ENCODE measurements at regions not wholly inside any gene's neighbourhood (a gene's known extent, or its start where the extent isn't known, plus 50 kb on each side); places are given as distances from the start of the nearest gene placed in this dataset.

DNA sequence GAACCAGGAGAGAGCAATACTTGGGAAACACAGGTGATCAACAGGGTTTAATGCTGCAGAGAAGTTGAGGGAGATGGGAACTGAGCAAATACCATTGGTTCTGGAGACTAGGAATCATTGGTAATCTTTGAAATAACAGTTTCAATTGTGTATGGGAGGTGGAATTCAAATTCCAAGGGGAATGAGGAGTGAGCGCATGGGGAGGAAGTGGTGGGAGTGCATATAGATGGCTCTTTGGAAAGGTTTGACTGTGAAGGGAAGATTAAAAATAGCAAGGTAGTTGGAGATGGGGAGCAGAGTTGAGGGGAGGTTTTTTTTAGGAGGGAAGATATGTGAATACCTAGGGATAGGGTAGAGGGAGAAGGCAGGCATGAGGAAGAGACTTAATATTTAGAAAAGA lies 51.1 kb upstream of the ROPN1 start:
- Mint-ChIP-seq H3K36me3 (no peaks in the 10 kb centered on the region), H3K4me3 (no peak overlapping the region), H3K27ac (no peak overlapping the region), H3K9me3 (no peaks in the 10 kb centered on the region), H3K27me3 (peaks cover 9 to 19% of the 10 kb centered on the region in 2 donors), H3K4me1 (no peaks in the 10 kb centered on the region)
- H3K4me3 ChIP-seq (ENCODE audit: control insufficient read depth in 1 of 2, extremely low read depth in 1 of 2, low read length in 1 of 2) = no peak overlapping the region
- 88% methylated on average over 1 of the region's 1 CpG for WGBS (ENCODE audit: insufficient coverage)
- H3K27ac ChIP-seq (ENCODE audit: low read length) = no peak overlapping the region
- POLR2A ChIA-PET = no interaction called here
- H3K36me3 ChIP-seq (ENCODE audit: control insufficient read depth in 2 of 2, extremely low read depth in 1 of 2, insufficient read depth in 1 of 2, low read length in 1 of 2) = no peaks in the 10 kb centered on the region
- peaks cover 3 to 19% of the 10 kb centered on the region in 2 experiments for H3K27me3 ChIP-seq (replicated peaks in 1 of 2; ENCODE audit: control insufficient read depth in 2 of 2, extremely low read depth in 1 of 2, insufficient read depth in 2 of 2, low read length in 1 of 2)
- no peaks in the 10 kb centered on the region for H3K9me3 ChIP-seq
- H3K4me1 ChIP-seq (ENCODE audit: control insufficient read depth in 1 of 2, extremely low read depth in 1 of 2, insufficient read depth in 2 of 2, low read length in 2 of 2) = no peaks in the 10 kb centered on the region
- DNase-seq (no peak), ATAC-seq (replicated peaks in 1 of 4) (no peak)
- CTCF ChIA-PET = no interaction called here

DNA sequence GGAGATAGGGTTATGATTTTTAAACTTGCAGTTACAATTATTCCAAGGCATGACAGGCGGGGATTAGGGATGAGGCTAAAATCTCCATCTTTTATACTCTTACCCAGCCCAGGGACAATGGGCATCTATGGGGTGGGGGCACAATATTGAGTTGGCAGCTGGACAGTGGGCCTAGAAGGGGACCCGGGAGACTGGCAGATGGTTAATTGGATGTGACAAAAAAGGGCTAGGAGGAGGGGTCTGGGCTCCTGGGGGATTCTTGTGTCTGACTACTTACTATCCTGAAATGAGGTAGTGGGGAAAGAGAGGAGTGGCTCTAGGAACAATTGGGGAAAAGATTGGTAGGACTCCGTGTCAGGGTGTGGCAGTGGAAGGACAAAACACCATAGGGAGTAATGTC lies 53.0 kb upstream of the ROPN1 start:
- peaks cover 2 to 13% of the 10 kb centered on the region in 2 experiments for H3K27me3 ChIP-seq (replicated peaks in 1 of 2; ENCODE audit: control insufficient read depth in 2 of 2, extremely low read depth in 1 of 2, insufficient read depth in 2 of 2, low read length in 1 of 2)
- H3K27ac Mint-ChIP-seq = no peak overlapping the region
- ATAC-seq (replicated peaks in 1 of 4) = no peak
- no peaks in the 10 kb centered on the region for H3K9me3 Mint-ChIP-seq
- CTCF ChIA-PET = no interaction called here
- H3K4me3 Mint-ChIP-seq = no peak overlapping the region
- 70% methylated on average over 2 of the region's 3 CpGs for WGBS (ENCODE audit: insufficient coverage)
- H3K4me1 Mint-ChIP-seq = no peaks in the 10 kb centered on the region
- peaks cover 14 to 27% of the 10 kb centered on the region in 2 donors for H3K27me3 Mint-ChIP-seq
- no peaks in the 10 kb centered on the region for H3K4me1 ChIP-seq (ENCODE audit: control insufficient read depth in 1 of 2, extremely low read depth in 1 of 2, insufficient read depth in 2 of 2, low read length in 2 of 2)
- H3K9me3 ChIP-seq = no peaks in the 10 kb centered on the region
- H3K36me3 ChIP-seq (ENCODE audit: control insufficient read depth in 2 of 2, extremely low read depth in 1 of 2, insufficient read depth in 1 of 2, low read length in 1 of 2) = no peaks in the 10 kb centered on the region
- H3K27ac ChIP-seq (ENCODE audit: low read length) = no peak overlapping the region
- DNase-seq = no peak
- H3K36me3 Mint-ChIP-seq = no peaks in the 10 kb centered on the region
- POLR2A ChIA-PET = no interaction called here
- H3K4me3 ChIP-seq (ENCODE audit: control insufficient read depth in 1 of 2, extremely low read depth in 1 of 2, low read length in 1 of 2) = no peak overlapping the region

DNA sequence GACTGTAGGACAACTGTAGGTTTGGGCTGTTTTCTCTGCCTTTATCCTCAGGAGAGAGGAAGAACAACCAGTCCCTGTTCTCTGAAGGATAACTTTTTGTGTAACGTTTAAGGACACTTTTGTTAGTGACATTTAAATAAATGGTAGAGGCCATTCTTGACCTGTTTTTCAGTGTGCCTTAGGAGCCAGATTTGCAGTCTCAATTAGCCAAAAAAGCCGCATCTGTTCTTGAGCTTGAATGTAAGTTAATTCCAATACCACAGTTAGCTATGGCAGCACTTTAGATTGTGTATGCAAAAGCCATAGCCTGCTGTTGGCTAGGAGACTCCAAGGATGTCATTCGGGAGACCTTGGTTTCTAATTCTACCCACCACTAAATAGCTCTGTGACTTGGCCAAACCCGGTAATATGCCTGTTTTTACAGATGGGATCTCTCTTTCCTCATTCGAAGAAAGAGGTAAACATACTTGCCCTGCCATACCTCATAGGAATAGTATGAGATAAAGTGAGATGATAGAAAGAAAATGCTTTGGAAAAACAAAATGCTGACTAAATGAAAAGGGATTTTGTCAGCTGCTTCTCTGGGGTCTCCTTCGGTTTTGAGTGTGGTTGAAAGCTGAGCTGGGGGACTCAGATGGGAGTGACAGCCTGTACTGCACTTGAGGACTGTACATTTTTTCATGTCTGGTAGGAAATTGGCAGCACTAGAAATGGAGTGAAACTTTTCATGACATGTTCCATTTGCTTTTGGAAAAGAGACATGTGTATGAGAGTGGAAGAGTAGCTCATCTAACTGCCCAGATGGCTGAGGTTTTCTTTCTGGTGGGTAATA lies 57.3 kb upstream of the ROPN1 start:
- Histone ChIP-seq H3K27ac (ENCODE audit: low read length) (no peak overlapping the region), H3K36me3 (ENCODE audit: control insufficient read depth in 2 of 2, extremely low read depth in 1 of 2, insufficient read depth in 1 of 2, low read length in 1 of 2) (no peaks in the 10 kb centered on the region), H3K9me3 (no peaks in the 10 kb centered on the region), H3K4me1 (ENCODE audit: control insufficient read depth in 1 of 2, extremely low read depth in 1 of 2, insufficient read depth in 2 of 2, low read length in 2 of 2) (no peaks in the 10 kb centered on the region), H3K4me3 (ENCODE audit: control insufficient read depth in 1 of 2, extremely low read depth in 1 of 2, low read length in 1 of 2) (no peak overlapping the region), H3K27me3 (replicated peaks in 1 of 2; ENCODE audit: control insufficient read depth in 2 of 2, extremely low read depth in 1 of 2, insufficient read depth in 2 of 2, low read length in 1 of 2) (peaks cover 0 to 6% of the 10 kb centered on the region in 2 experiments)
- H3K27ac Mint-ChIP-seq = no peak overlapping the region
- peaks cover 26 to 39% of the 10 kb centered on the region in 2 donors for H3K27me3 Mint-ChIP-seq
- no peaks in the 10 kb centered on the region for H3K4me1 Mint-ChIP-seq
- no peak overlapping the region for H3K4me3 Mint-ChIP-seq
- no peak for DNase-seq
- H3K36me3 Mint-ChIP-seq = no peaks in the 10 kb centered on the region
- CTCF ChIA-PET = interaction anchor here in 1 of 2 donors (1.0 kb wide), 1 partner anchor 33 kb away, joined by 3 read pairs; no protein-coding TSS in a partner anchor
- ATAC-seq (replicated peaks in 1 of 4) = no peak
- WGBS (ENCODE audit: insufficient coverage) = 90% methylated on average over 3 of the region's 6 CpGs
- no peaks in the 10 kb centered on the region for H3K9me3 Mint-ChIP-seq
- POLR2A ChIA-PET = no interaction called here

DNA sequence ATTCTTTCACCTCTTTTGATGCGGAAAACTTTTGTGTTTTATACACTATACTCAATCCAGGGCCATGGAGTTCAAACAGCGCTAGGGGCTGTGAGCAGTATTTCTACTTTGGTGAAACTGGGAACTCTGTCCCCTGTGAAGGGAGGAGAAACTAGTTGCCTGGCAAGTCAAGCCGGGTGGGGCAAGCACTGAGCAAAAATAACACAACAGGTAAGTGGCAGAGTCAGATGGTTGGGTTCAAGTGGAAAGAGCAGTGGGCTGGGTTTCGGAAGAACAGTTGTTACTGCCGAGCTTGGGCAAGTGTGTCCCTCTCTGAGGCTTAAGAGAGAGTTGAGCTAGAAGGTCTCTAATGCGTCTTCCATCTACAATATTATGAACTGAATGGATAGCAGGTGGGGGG lies 59.7 kb upstream of the ROPN1 start:
- Mint-ChIP-seq H3K27ac (no peak overlapping the region), H3K4me1 (no peaks in the 10 kb centered on the region), H3K36me3 (no peaks in the 10 kb centered on the region), H3K27me3 (peaks cover 24 to 32% of the 10 kb centered on the region in 2 donors), H3K4me3 (no peak overlapping the region), H3K9me3 (no peaks in the 10 kb centered on the region)
- ChIA-PET POLR2A (no interaction called here), CTCF (no interaction called here)
- no peak for DNase-seq
- no peak for ATAC-seq (replicated peaks in 1 of 4)
- peaks cover 3 to 4% of the 10 kb centered on the region in 2 experiments for H3K27me3 ChIP-seq (replicated peaks in 1 of 2; ENCODE audit: control insufficient read depth in 2 of 2, extremely low read depth in 1 of 2, insufficient read depth in 2 of 2, low read length in 1 of 2)
- no peak overlapping the region for H3K4me3 ChIP-seq (ENCODE audit: control insufficient read depth in 1 of 2, extremely low read depth in 1 of 2, low read length in 1 of 2)
- H3K36me3 ChIP-seq (ENCODE audit: control insufficient read depth in 2 of 2, extremely low read depth in 1 of 2, insufficient read depth in 1 of 2, low read length in 1 of 2) = no peaks in the 10 kb centered on the region
- no peaks in the 10 kb centered on the region for H3K9me3 ChIP-seq
- H3K27ac ChIP-seq (ENCODE audit: low read length) = no peak overlapping the region
- H3K4me1 ChIP-seq (ENCODE audit: control insufficient read depth in 1 of 2, extremely low read depth in 1 of 2, insufficient read depth in 2 of 2, low read length in 2 of 2) = no peaks in the 10 kb centered on the region
- 86% methylated on average over 4 of the region's 6 CpGs for WGBS (ENCODE audit: insufficient coverage)

DNA sequence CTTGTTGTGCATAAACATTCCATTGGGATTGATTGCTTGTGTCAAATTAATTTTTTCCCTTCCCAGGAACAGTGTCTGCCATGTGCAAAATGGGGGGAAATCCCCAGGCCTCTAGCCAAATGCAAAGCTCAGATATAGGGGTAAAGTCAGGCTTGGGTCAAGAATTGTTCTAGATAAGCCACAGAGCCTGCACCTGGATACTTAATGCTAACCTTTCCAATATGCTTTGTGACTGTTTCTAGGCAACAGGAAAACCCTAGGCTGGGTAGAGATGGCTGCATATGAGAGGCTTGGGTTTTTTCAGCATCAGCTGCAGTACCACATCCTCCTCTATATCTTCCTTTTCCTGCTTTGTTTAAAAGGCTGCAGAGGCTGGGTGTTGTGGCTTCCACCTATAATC lies 61.9 kb upstream of the ROPN1 start:
- no peak overlapping the region for H3K27ac Mint-ChIP-seq
- peaks cover 28 to 40% of the 10 kb centered on the region in 2 donors for H3K27me3 Mint-ChIP-seq
- H3K9me3 Mint-ChIP-seq = no peaks in the 10 kb centered on the region
- Histone ChIP-seq H3K4me3 (ENCODE audit: control insufficient read depth in 1 of 2, extremely low read depth in 1 of 2, low read length in 1 of 2) (no peak overlapping the region), H3K4me1 (ENCODE audit: control insufficient read depth in 1 of 2, extremely low read depth in 1 of 2, insufficient read depth in 2 of 2, low read length in 2 of 2) (no peaks in the 10 kb centered on the region), H3K27me3 (replicated peaks in 1 of 2; ENCODE audit: control insufficient read depth in 2 of 2, extremely low read depth in 1 of 2, insufficient read depth in 2 of 2, low read length in 1 of 2) (peaks cover 3 to 4% of the 10 kb centered on the region in 2 experiments), H3K36me3 (ENCODE audit: control insufficient read depth in 2 of 2, extremely low read depth in 1 of 2, insufficient read depth in 1 of 2, low read length in 1 of 2) (no peaks in the 10 kb centered on the region), H3K9me3 (no peaks in the 10 kb centered on the region), H3K27ac (ENCODE audit: low read length) (no peak overlapping the region)
- ChIA-PET POLR2A (no interaction called here), CTCF (no interaction called here)
- ATAC-seq (replicated peaks in 1 of 4) = no peak
- DNase-seq = no peak
- H3K4me3 Mint-ChIP-seq = no peak overlapping the region
- no peaks in the 10 kb centered on the region for H3K4me1 Mint-ChIP-seq
- H3K36me3 Mint-ChIP-seq = no peaks in the 10 kb centered on the region

DNA sequence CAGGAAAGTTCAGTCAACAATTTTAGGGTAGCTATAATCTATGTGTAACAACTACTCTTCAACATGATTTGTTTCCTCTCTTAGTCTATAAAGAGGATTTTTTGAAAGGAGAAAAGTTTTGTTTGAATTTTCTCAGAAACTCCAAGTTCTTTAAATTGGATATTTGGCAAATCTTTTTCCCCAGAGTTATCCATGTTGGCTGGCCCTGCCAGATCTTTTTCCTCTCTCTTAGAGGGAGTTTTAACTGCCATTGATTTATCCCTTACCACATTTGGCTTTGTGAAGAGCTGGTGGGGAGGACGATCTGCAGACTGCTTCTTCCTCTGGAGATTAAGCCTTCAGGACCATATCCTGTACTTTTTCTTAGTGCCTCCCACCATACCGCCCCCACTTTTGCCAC lies 64.9 kb upstream of the ROPN1 start:
- POLR2A ChIA-PET = no interaction called here
- no CpG with 5 or more reads among the region's 2 CpGs for WGBS (ENCODE audit: insufficient coverage)
- DNase-seq (no peak), ATAC-seq (replicated peaks in 1 of 4) (no peak)
- peaks cover 15 to 25% of the 10 kb centered on the region in 2 donors for H3K27me3 Mint-ChIP-seq
- Histone ChIP-seq H3K36me3 (ENCODE audit: control insufficient read depth in 2 of 2, extremely low read depth in 1 of 2, insufficient read depth in 1 of 2, low read length in 1 of 2) (no peaks in the 10 kb centered on the region), H3K9me3 (no peaks in the 10 kb centered on the region), H3K4me1 (ENCODE audit: control insufficient read depth in 1 of 2, extremely low read depth in 1 of 2, insufficient read depth in 2 of 2, low read length in 2 of 2) (no peaks in the 10 kb centered on the region), H3K4me3 (ENCODE audit: control insufficient read depth in 1 of 2, extremely low read depth in 1 of 2, low read length in 1 of 2) (no peak overlapping the region), H3K27me3 (replicated peaks in 1 of 2; ENCODE audit: control insufficient read depth in 2 of 2, extremely low read depth in 1 of 2, insufficient read depth in 2 of 2, low read length in 1 of 2) (peaks cover 3% of the 10 kb centered on the region in 2 experiments), H3K27ac (ENCODE audit: low read length) (no peak overlapping the region)
- H3K27ac Mint-ChIP-seq = no peak overlapping the region
- H3K36me3 Mint-ChIP-seq = no peaks in the 10 kb centered on the region
- no peak overlapping the region for H3K4me3 Mint-ChIP-seq
- CTCF ChIA-PET = interaction anchor here in 1 of 2 donors (0.5 kb wide), 1 partner anchor 8 kb away, joined by 3 read pairs; no protein-coding TSS in a partner anchor
- no peaks in the 10 kb centered on the region for H3K4me1 Mint-ChIP-seq
- H3K9me3 Mint-ChIP-seq = no peaks in the 10 kb centered on the region

Data from T-cell (primary cell).